ENCODE measurements at regions not wholly inside any gene's neighbourhood (a gene's known extent, or its start where the extent isn't known, plus 50 kb on each side); places are given as distances from the start of the nearest gene placed in this dataset.

- TF ChIP-seq CHD7 (IDR thresholded peaks at IDR 0.05; ENCODE audit: insufficient replicate concordance, low read length) (no peak), TAF7 (optimal IDR thresholded peaks at IDR 0.05; ENCODE audit: borderline replicate concordance, low read depth, low read length) (no peak), CBX5 (IDR thresholded peaks at IDR 0.05; ENCODE audit: low read depth, low read length) (no peak), RXRA (IDR thresholded peaks at IDR 0.05; ENCODE audit: insufficient read depth, low read depth, low read length) (0 out of 2 replicates have a peak, but pooled peaks have one; percentile 8), POLR2AphosphoS5 (IDR thresholded peaks at IDR 0.05; ENCODE audit: low read depth, low read length) (peak; percentile 23; the same call in 1 of the 2 replicates), E2F6 (IDR thresholded peaks at IDR 0.05) (no peak), SRF (IDR thresholded peaks at IDR 0.05; ENCODE audit: low read depth, low read length) (no peak), BCL11A (IDR thresholded peaks at IDR 0.05; ENCODE audit: low read depth in 2 of 2, low read length in 2 of 2) (no peak), HDAC2 (IDR thresholded peaks at IDR 0.05; ENCODE audit: borderline replicate concordance in 1 of 2, low read depth in 2 of 2, low read length in 2 of 2) (0 out of 4 replicates have a peak, but pooled peaks have one; percentile 38 to 41)
These were observed 94.2 kb upstream of the IGFBP3 start (continued) for GRCh38 chr7:46015107-46015868.

All from H1 (cell line).